ENCODE measurements at regions not wholly inside any gene's neighbourhood (a gene's known extent, or its start where the extent isn't known, plus 50 kb on each side); places are given as distances from the start of the nearest gene placed in this dataset.

GRCh38 chr14:101362529-101363260, 198.6 kb upstream of the DIO3 start:
- H3K79me2 ChIP-seq (ENCODE audit: insufficient read depth, low read length), result no peaks in the 10 kb centered on the region
- H3K27ac ChIP-seq (ENCODE audit: low read depth, low read length), result no peak overlapping the region
- no peaks in the 10 kb centered on the region for H4K20me1 ChIP-seq (ENCODE audit: insufficient read depth)
- BruUV-seq (replicated peaks), result no TSS peak
- no peak overlapping the region for H3K9ac ChIP-seq (ENCODE audit: low read length)
- no peak overlapping the region for H3K4me3 ChIP-seq (replicated peaks in 1 of 2; ENCODE audit: low read depth in 1 of 2, low read length in 2 of 2)
- intact Hi-C loops (cut with micrococcal nuclease), result no loop called here
- no peaks in the 10 kb centered on the region for H3K27me3 ChIP-seq (ENCODE audit: insufficient read depth, low read length)
- no peaks in the 10 kb centered on the region for H3K9me2 ChIP-seq (ENCODE audit: insufficient read depth)
- no peaks in the 10 kb centered on the region for H3K9me3 ChIP-seq (ENCODE audit: control insufficient read depth in 1 of 2, insufficient read depth in 1 of 2, low read depth in 1 of 2, low read length in 2 of 2)
- no peak overlapping the region for H2AFZ ChIP-seq (ENCODE audit: low read depth, low read length, poor library complexity, severe bottlenecking)
- CTCF ChIA-PET, result no interaction called here
- POLR2A ChIA-PET, result no interaction called here
- no peaks in the 10 kb centered on the region for H3K4me1 ChIP-seq (ENCODE audit: control insufficient read depth in 1 of 2, insufficient read depth in 2 of 2, low read length in 2 of 2)
- ATAC-seq (no peak), DNase-seq (ENCODE audit: low read depth, low spot score) (no peak)
- no peaks in the 10 kb centered on the region for H3K36me3 ChIP-seq (ENCODE audit: control insufficient read depth in 1 of 2, insufficient read depth in 2 of 2, low read length in 2 of 2)
- RAD21 ChIA-PET (ENCODE audit: low non-redundant PET in 1 of 2, low total read pairs in 2 of 2, uncharacterized antibody in 2 of 2, unreplicated experiment in 2 of 2), result no interaction called here
- no peak overlapping the region for H3K4me2 ChIP-seq (ENCODE audit: low read length)
- no peak for TF ChIP-seq EZH2 (IDR thresholded peaks at IDR 0.05)
- TF ChIP-seq EZH2phosphoT487 (IDR thresholded peaks at IDR 0.05; ENCODE audit: borderline replicate concordance), result no peak
- TF ChIP-seq POLR2AphosphoS5 (IDR thresholded peaks at IDR 0.05; ENCODE audit: low read depth, low read length), result no peak
- no peak for TF ChIP-seq SIN3A (IDR thresholded peaks at IDR 0.05; ENCODE audit: low read depth)
- TF ChIP-seq FOSL1 (IDR thresholded peaks at IDR 0.05; ENCODE audit: low read depth), result no peak
- TF ChIP-seq POLR2A (IDR thresholded peaks at IDR 0.05; ENCODE audit: borderline replicate concordance, extremely low read depth, insufficient read depth, insufficient read length), result no peak
- no peak for TF ChIP-seq SRF (IDR thresholded peaks at IDR 0.05; ENCODE audit: low read depth)
- no peak for TF ChIP-seq ZFX (IDR thresholded peaks at IDR 0.05)

GRCh38 chr14:101363261-101363555, 198.1 kb upstream of the DIO3 start:
- BruUV-seq (replicated peaks), result no TSS peak
- ChIA-PET RAD21 (ENCODE audit: low non-redundant PET in 1 of 2, low total read pairs in 2 of 2, uncharacterized antibody in 2 of 2, unreplicated experiment in 2 of 2) (no interaction called here), POLR2A (no interaction called here), CTCF (no interaction called here)
- no peak for TF ChIP-seq JUND (IDR thresholded peaks at IDR 0.05)
- no peak for TF ChIP-seq SIN3A (IDR thresholded peaks at IDR 0.05; ENCODE audit: low read depth)
- TF ChIP-seq SP1 (IDR thresholded peaks at IDR 0.05; ENCODE audit: low read depth), result no peak
- Histone ChIP-seq H3K9me2 (ENCODE audit: insufficient read depth) (no peaks in the 10 kb centered on the region), H3K9me3 (ENCODE audit: control insufficient read depth in 1 of 2, insufficient read depth in 1 of 2, low read depth in 1 of 2, low read length in 2 of 2) (no peaks in the 10 kb centered on the region), H3K4me1 (ENCODE audit: control insufficient read depth in 1 of 2, insufficient read depth in 2 of 2, low read length in 2 of 2) (no peaks in the 10 kb centered on the region), H3K9ac (ENCODE audit: low read length) (no peak overlapping the region), H3K27me3 (ENCODE audit: insufficient read depth, low read length) (no peaks in the 10 kb centered on the region), H2AFZ (ENCODE audit: low read depth, low read length, poor library complexity, severe bottlenecking) (no peak overlapping the region), H3K4me3 (replicated peaks in 1 of 2; ENCODE audit: low read depth in 1 of 2, low read length in 2 of 2) (no peak overlapping the region), H3K36me3 (ENCODE audit: control insufficient read depth in 1 of 2, insufficient read depth in 2 of 2, low read length in 2 of 2) (no peaks in the 10 kb centered on the region), H4K20me1 (ENCODE audit: insufficient read depth) (no peaks in the 10 kb centered on the region), H3K79me2 (ENCODE audit: insufficient read depth, low read length) (no peaks in the 10 kb centered on the region), H3K4me2 (ENCODE audit: low read length) (no peak overlapping the region), H3K27ac (ENCODE audit: low read depth, low read length) (no peak overlapping the region)
- no peak for DNase-seq (ENCODE audit: low read depth, low spot score)
- intact Hi-C loops (cut with micrococcal nuclease), result no loop called here
- ATAC-seq, result no peak
